Stimulated activated CD8-positive, alpha-beta memory T cell treated with anti-CD3 and anti-CD28 coated beads, Interleukin-15, amount 100 ng/mL, for 1 hour (primary cell): ENCODE measurements at regions not wholly inside any gene's neighbourhood (a gene's known extent, or its start where the extent isn't known, plus 50 kb on each side); places are given as distances from the start of the nearest gene placed in this dataset.
A peak's percentile ranks its signal among the peaks of the same experiment; 100 is the strongest.

Source experiments
- DNase-seq: peaks from one replicate; pipeline ENCODE4 v3.0.0-alpha.2; 2020; ENCODE audit warnings: low read depth

GRCh38 chr2:217717646-217718045 lies 285.1 kb downstream of the TNS1 start:
- DNase-seq, result no peak

GRCh38 chr2:217715484-217715883 lies 287.3 kb downstream of the TNS1 start:
- DNase-seq, result no peak

GRCh38 chr2:217714287-217714751 lies 288.5 kb downstream of the TNS1 start:
- no peak for DNase-seq

- peak; percentile 33 for DNase-seq
These were observed 289.2 kb downstream of the TNS1 start for GRCh38 chr2:217713395-217714286.

- DNase-seq, result no peak
These were observed 290.4 kb downstream of the TNS1 start for GRCh38 chr2:217712431-217712830.

- no peak for DNase-seq
These were observed 291.6 kb downstream of the TNS1 start for GRCh38 chr2:217711188-217711587.

GRCh38 chr2:217710211-217710765 lies 292.5 kb downstream of the TNS1 start:
- DNase-seq, result no peak

- DNase-seq, result no peak
These were observed 293.2 kb downstream of the TNS1 start for GRCh38 chr2:217709478-217710210.

- DNase-seq, result no peak
These were observed 295.6 kb downstream of the TNS1 start for GRCh38 chr2:217707131-217707611.

GRCh38 chr2:217706513-217706912 lies 296.3 kb downstream of the TNS1 start:
- no peak for DNase-seq

- no peak for DNase-seq
These were observed 296.7 kb downstream of the TNS1 start for GRCh38 chr2:217706095-217706494.

- no peak for DNase-seq
These were observed 297.3 kb downstream of the TNS1 start for GRCh38 chr2:217705461-217705860.

- no peak for DNase-seq
These were observed 298.8 kb downstream of the TNS1 start for GRCh38 chr2:217703999-217704398.

GRCh38 chr2:217703102-217703501 lies 299.7 kb downstream of the TNS1 start:
- DNase-seq, result no peak

- no peak for DNase-seq
These were observed 301.2 kb downstream of the TNS1 start for GRCh38 chr2:217701622-217702021.

GRCh38 chr2:217698691-217699090 lies 304.1 kb downstream of the TNS1 start:
- no peak for DNase-seq

GRCh38 chr2:217695033-217695520 lies 307.7 kb downstream of the TNS1 start:
- no peak for DNase-seq

GRCh38 chr2:217694291-217694690 lies 308.5 kb downstream of the TNS1 start:
- DNase-seq, result no peak

GRCh38 chr2:217693363-217693762 lies 309.4 kb downstream of the TNS1 start:
- DNase-seq, result no peak

- no peak for DNase-seq
These were observed 310.7 kb downstream of the TNS1 start for GRCh38 chr2:217691920-217692666.

- DNase-seq, result no peak
These were observed 311.3 kb downstream of the TNS1 start for GRCh38 chr2:217691516-217691915.

GRCh38 chr2:217689053-217689452 lies 313.7 kb downstream of the TNS1 start:
- DNase-seq, result no peak
